ENCODE measurements at regions not wholly inside any gene's neighbourhood (a gene's known extent, or its start where the extent isn't known, plus 50 kb on each side); places are given as distances from the start of the nearest gene placed in this dataset.
A peak's percentile ranks its signal among the peaks of the same experiment; 100 is the strongest.

DNA sequence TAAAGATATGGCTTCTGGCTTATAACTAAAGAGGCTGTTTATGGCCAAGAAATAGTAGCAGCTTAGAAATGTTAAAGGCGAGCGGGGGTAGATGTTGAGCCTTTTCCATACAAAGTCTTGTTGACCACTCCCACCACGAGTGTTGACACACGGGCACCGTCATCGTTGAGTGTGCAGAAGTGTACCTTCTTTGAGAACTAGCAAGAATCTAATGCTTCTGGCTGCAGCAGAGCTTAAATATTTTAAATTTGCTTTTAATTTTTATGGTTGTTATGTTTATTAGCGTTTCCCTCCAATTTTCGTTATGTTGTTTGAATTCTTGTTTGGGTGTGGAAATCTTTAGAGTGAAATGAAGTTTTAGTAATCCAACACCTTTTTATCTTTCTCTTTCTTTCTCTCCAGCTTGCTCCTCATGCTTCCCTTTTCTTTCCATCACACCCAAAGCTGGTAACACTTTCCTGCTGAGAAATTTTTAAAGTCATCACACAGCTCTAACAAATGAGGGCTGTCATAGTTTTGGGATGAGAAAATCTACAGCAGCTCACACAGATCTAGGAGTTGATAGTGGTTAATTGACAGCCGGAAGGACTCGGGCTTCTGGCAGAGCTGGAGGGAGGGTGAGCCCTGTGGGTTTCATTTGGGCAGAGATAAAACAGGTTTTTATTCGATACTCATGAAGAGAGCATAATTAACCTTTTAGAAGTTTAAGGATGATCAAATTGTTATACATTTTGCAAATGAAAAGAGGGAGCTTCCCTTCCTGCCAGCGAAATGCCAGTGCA, 120.1 kb upstream of the ZNF608 start:
- TF ChIP-seq, protein P1, sequence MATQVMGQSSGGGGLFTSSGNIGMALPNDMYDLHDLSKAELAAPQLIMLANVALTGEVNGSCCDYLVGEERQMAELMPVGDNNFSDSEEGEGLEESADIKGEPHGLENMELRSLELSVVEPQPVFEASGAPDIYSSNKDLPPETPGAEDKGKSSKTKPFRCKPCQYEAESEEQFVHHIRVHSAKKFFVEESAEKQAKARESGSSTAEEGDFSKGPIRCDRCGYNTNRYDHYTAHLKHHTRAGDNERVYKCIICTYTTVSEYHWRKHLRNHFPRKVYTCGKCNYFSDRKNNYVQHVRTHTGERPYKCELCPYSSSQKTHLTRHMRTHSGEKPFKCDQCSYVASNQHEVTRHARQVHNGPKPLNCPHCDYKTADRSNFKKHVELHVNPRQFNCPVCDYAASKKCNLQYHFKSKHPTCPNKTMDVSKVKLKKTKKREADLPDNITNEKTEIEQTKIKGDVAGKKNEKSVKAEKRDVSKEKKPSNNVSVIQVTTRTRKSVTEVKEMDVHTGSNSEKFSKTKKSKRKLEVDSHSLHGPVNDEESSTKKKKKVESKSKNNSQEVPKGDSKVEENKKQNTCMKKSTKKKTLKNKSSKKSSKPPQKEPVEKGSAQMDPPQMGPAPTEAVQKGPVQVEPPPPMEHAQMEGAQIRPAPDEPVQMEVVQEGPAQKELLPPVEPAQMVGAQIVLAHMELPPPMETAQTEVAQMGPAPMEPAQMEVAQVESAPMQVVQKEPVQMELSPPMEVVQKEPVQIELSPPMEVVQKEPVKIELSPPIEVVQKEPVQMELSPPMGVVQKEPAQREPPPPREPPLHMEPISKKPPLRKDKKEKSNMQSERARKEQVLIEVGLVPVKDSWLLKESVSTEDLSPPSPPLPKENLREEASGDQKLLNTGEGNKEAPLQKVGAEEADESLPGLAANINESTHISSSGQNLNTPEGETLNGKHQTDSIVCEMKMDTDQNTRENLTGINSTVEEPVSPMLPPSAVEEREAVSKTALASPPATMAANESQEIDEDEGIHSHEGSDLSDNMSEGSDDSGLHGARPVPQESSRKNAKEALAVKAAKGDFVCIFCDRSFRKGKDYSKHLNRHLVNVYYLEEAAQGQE (IDR thresholded peaks at IDR 0.05; ENCODE audit: insufficient read depth in 1 of 2, low read depth in 2 of 2, low read length in 1 of 2), result no peak
- TF ChIP-seq TCF7L2 (IDR thresholded peaks at IDR 0.05; ENCODE audit: low read depth, low read length) (no peak), POLR2AphosphoS5 (IDR thresholded peaks at IDR 0.05; ENCODE audit: low read depth, low read length) (no peak), SIN3A (IDR thresholded peaks at IDR 0.05; ENCODE audit: borderline replicate concordance, insufficient read depth, low read depth, low read length) (no peak)
- TF ChIP-seq, protein P2, sequence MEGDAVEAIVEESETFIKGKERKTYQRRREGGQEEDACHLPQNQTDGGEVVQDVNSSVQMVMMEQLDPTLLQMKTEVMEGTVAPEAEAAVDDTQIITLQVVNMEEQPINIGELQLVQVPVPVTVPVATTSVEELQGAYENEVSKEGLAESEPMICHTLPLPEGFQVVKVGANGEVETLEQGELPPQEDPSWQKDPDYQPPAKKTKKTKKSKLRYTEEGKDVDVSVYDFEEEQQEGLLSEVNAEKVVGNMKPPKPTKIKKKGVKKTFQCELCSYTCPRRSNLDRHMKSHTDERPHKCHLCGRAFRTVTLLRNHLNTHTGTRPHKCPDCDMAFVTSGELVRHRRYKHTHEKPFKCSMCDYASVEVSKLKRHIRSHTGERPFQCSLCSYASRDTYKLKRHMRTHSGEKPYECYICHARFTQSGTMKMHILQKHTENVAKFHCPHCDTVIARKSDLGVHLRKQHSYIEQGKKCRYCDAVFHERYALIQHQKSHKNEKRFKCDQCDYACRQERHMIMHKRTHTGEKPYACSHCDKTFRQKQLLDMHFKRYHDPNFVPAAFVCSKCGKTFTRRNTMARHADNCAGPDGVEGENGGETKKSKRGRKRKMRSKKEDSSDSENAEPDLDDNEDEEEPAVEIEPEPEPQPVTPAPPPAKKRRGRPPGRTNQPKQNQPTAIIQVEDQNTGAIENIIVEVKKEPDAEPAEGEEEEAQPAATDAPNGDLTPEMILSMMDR (IDR thresholded peaks at IDR 0.05), result no peak
- no peaks in the 10 kb centered on the region for H3K9me3 ChIP-seq (ENCODE audit: control insufficient read depth, insufficient read depth, low read depth, low read length)
- H3K27me3 ChIP-seq (ENCODE audit: control insufficient read depth, insufficient read depth, low read length), result no peaks in the 10 kb centered on the region
- 0 out of 2 replicates have a peak overlapping the region, but pooled peaks have one; percentile 2 for H3K27ac ChIP-seq (ENCODE audit: low read length)
- DNase-seq (ENCODE audit: low read depth, low spot score), result no peak
- POLR2A ChIA-PET, result no interaction called here
- 0 out of 2 replicates have a peak, but pooled peaks cover 8% of the 10 kb centered on the region for H3K4me1 ChIP-seq (ENCODE audit: control insufficient read depth, insufficient read depth, low read length)
- H3K4me3 ChIP-seq (ENCODE audit: low read depth in 2 of 2, low read length in 2 of 2), result no peak overlapping the region
- intact Hi-C loops (cut with micrococcal nuclease; ENCODE audit: unreplicated experiment), result no loop called here
- 0 out of 2 replicates have a peak, but pooled peaks have one; percentile 56 for ATAC-seq
- no peaks in the 10 kb centered on the region for H3K36me3 ChIP-seq (ENCODE audit: control insufficient read depth, insufficient read depth, low read length)
- CTCF ChIA-PET, result no interaction called here
- in situ Hi-C loops (cut with HindIII; ENCODE audit: low pct_unique_long_range_greater_than_20kb, low sequenced_read_pairs), result no loop called here
- no TSS peak for BruUV-seq (replicated peaks)

DNA sequence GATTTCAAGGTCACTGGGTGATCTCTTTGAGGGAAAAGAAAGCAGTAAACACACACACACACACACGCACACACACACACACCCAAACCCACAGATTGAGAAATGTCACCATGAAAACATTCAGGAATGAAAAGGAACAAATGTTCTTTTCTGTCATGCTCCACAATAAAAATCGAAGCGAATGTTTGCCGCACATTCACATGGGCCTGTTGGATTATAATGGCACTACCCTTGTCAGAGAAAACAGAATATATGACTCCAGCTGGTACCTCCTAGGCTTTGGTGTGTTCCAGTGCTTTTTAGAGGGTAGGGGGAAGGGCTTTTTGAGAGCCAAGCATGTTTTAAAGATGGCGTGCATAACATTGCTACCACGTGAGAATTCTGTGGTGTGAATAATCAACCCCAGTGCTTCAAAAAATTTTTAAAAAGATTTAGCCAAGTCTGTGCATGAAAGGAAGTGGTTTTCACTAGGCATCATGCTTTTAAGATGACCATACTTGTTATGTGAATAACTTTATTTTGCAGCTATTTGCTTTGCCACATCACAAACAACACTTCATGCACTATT, 120.8 kb upstream of the ZNF608 start:
- no peak overlapping the region for H3K27ac ChIP-seq (ENCODE audit: low read length)
- DNase-seq (ENCODE audit: low read depth, low spot score), result no peak
- in situ Hi-C loops (cut with HindIII; ENCODE audit: low pct_unique_long_range_greater_than_20kb, low sequenced_read_pairs) (no loop called here), intact Hi-C loops (cut with micrococcal nuclease; ENCODE audit: unreplicated experiment) (no loop called here)
- TF ChIP-seq POLR2AphosphoS5 (IDR thresholded peaks at IDR 0.05; ENCODE audit: low read depth, low read length), result no peak
- TF ChIP-seq TCF7L2 (IDR thresholded peaks at IDR 0.05; ENCODE audit: low read depth, low read length), result no peak
- TF ChIP-seq, protein P1 (IDR thresholded peaks at IDR 0.05; ENCODE audit: insufficient read depth in 1 of 2, low read depth in 2 of 2, low read length in 1 of 2), result no peak
- TF ChIP-seq, protein P2 (IDR thresholded peaks at IDR 0.05), result no peak
- no peak for ATAC-seq
- H3K9me3 ChIP-seq (ENCODE audit: control insufficient read depth, insufficient read depth, low read depth, low read length), result no peaks in the 10 kb centered on the region
- H3K27me3 ChIP-seq (ENCODE audit: control insufficient read depth, insufficient read depth, low read length), result no peaks in the 10 kb centered on the region
- ChIA-PET CTCF (no interaction called here), POLR2A (no interaction called here)
- H3K4me1 ChIP-seq (ENCODE audit: control insufficient read depth, insufficient read depth, low read length), result 0 out of 2 replicates have a peak, but pooled peaks cover 8% of the 10 kb centered on the region
- no peak overlapping the region for H3K4me3 ChIP-seq (ENCODE audit: low read depth in 2 of 2, low read length in 2 of 2)
- BruUV-seq (replicated peaks), result no TSS peak
- H3K36me3 ChIP-seq (ENCODE audit: control insufficient read depth, insufficient read depth, low read length), result no peaks in the 10 kb centered on the region
